BLaER1 treated with 17β-estradiol and CSF1 and Interleukin-3, amounts not matched to agents 10 nM and 100 nM (cell line): ENCODE measurements at regions not wholly inside any gene's neighbourhood (a gene's known extent, or its start where the extent isn't known, plus 50 kb on each side); places are given as distances from the start of the nearest gene placed in this dataset.

Source experiments
- H3K27ac ChIP-seq, 11 experiments: shearing (Covaris generic); formaldehyde crosslinking; 2 replicates each; pipeline ENCODE4 v1.8.1; 2022
- H3K27me3 ChIP-seq, 11 experiments: shearing (Covaris generic); formaldehyde crosslinking; 2 replicates each; pipeline ENCODE4 v1.8.1; 2022
- H3K36me3 ChIP-seq, 11 experiments: shearing (Covaris generic); formaldehyde crosslinking; 2 replicates each; pipeline ENCODE4 v1.8.1; 2022
- H3K4me1 ChIP-seq, 10 experiments: shearing (Covaris generic); formaldehyde crosslinking; 2 replicates each; pipeline ENCODE4 v1.8.1; 2022
- H3K4me2 ChIP-seq, 11 experiments: shearing (Covaris generic); formaldehyde crosslinking; 2 replicates each; pipeline ENCODE4 v1.8.1; 2022
- H3K4me3 ChIP-seq, 10 experiments: shearing (Covaris generic); formaldehyde crosslinking; 2 replicates each; pipeline ENCODE4 v1.8.1; 2022
- H3K9ac ChIP-seq, 11 experiments: shearing (Covaris generic); formaldehyde crosslinking; 2 replicates each; pipeline ENCODE4 v1.8.1; 2022
- H3K9me3 ChIP-seq, 11 experiments: shearing (Covaris generic); formaldehyde crosslinking; replicated peaks in 1 of 11; 2 replicates each; pipeline ENCODE4 v1.8.1; 2022
- H4K20me1 ChIP-seq, 11 experiments: shearing (Covaris generic); formaldehyde crosslinking; 2 replicates each; pipeline ENCODE4 v1.8.1; 2022
- Cebpa-rat ChIP-seq, 11 experiments: shearing (Covaris generic); IDR thresholded peaks; 2 replicates each; pipeline ENCODE4 v1.8.1; 2022

DNA sequence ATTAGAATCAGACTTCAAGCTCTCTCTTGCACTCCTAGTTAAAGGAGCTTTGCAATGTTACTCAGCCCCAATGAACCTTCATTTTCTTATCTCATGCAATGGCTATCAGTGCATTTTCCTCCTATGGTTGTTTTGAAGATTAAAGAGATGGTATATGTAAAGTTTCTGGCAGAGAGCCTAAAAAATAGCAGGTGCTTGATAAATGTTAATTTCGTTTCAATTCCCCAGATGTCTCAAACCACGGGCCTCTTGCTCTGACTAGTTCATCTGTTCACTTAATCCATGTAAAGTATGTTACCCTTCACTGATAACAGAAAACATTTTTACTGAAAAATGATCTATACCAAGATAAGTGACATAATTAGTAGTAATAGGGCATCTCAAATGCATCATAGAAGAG lies 735.4 kb upstream of the USP15 start:
- no peaks in the 10 kb centered on the region for H4K20me1 ChIP-seq
- H3K27ac ChIP-seq: no peak overlapping the region
- H3K9me3 ChIP-seq: no peaks in the 10 kb centered on the region
- H3K4me3 ChIP-seq: no peak overlapping the region
- H3K9ac ChIP-seq: no peak overlapping the region
- TF ChIP-seq Cebpa-rat (IDR thresholded peaks at IDR 0.05): no peak
- H3K27me3 ChIP-seq: no peaks in the 10 kb centered on the region
- peak overlapping the region in 1 of 11 experiments; percentile 11; a peak in 4 of 22 replicates for H3K4me2 ChIP-seq
- H3K36me3 ChIP-seq: no peaks in the 10 kb centered on the region
- peaks cover 0 to 7% (median 0%) of the 10 kb centered on the region in 10 experiments; a peak in 3 of 20 replicates for H3K4me1 ChIP-seq

DNA sequence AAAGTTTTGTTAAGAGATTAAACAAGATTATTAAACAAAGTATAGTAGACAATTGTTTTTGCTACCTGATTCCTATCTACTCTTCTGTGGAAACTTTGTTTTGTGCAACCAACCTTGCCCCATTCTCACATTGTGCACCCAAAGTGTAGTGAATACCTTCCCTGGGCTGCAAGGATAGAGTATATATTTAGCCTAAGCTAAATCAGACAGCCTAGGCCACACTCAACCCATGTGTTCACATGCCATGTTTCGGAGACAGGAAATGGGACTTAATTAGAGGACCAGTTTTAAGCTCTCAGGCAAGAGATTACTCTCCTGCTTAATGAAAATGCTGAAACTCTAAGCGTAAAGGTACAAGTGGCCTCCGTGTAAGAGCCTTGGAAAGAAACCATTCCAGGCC lies 734.9 kb upstream of the USP15 start:
- TF ChIP-seq Cebpa-rat (IDR thresholded peaks at IDR 0.05): no peak
- Histone ChIP-seq H3K4me3 (no peak overlapping the region), H3K4me2 (no peak overlapping the region), H3K4me1 (peaks cover 0 to 7% (median 0%) of the 10 kb centered on the region in 10 experiments; a peak in 3 of 20 replicates), H3K9ac (no peak overlapping the region), H3K9me3 (no peaks in the 10 kb centered on the region), H3K36me3 (no peaks in the 10 kb centered on the region), H3K27ac (no peak overlapping the region), H3K27me3 (no peaks in the 10 kb centered on the region), H4K20me1 (no peaks in the 10 kb centered on the region)

DNA sequence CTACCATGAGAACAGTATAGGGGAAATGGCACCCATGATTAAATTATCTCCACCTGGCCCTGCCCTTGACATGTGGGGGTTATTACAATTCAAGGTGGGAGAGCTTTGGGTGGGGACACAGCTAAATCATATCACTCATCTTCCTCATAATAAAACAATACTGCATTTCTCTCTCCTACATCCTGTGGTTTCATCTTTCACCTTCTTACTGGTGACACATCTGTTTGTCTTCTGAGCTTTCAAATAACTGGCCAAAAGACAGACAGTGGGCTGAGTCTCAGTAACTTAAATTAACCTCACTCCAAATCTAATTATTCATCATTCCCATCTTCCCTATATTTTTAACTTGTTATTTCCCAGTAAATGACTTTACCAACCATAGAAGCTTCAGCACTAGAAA lies 729.7 kb upstream of the USP15 start:
- H3K36me3 ChIP-seq: no peaks in the 10 kb centered on the region
- H3K4me3 ChIP-seq: no peak overlapping the region
- no peak overlapping the region for H3K27ac ChIP-seq
- H3K4me2 ChIP-seq: no peak overlapping the region
- H4K20me1 ChIP-seq: no peaks in the 10 kb centered on the region
- no peak for TF ChIP-seq Cebpa-rat (IDR thresholded peaks at IDR 0.05)
- H3K4me1 ChIP-seq: no peaks in the 10 kb centered on the region
- H3K27me3 ChIP-seq: no peaks in the 10 kb centered on the region
- H3K9me3 ChIP-seq: no peaks in the 10 kb centered on the region
- no peak overlapping the region for H3K9ac ChIP-seq

DNA sequence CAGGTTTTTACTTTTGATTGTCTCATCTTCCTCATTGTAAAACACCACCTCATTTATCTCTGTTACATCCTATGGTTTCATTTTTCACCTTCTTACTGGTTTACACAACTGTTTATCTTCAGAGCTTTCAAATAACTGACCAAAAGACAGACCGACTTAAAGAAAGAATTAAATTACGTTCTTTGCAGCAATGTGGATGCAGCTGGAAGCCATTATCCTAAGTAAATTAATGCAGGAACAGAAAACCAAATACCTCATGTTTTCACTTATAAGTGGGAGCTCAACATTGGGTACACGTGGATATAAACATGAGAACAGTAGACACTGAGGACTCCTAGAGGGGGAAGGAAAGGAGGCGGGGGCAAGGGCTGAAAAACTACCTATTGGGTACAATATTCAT lies 729.0 kb upstream of the USP15 start:
- Histone ChIP-seq H3K36me3 (no peaks in the 10 kb centered on the region), H3K9ac (no peak overlapping the region), H3K4me3 (no peak overlapping the region), H3K4me1 (no peaks in the 10 kb centered on the region), H3K9me3 (no peaks in the 10 kb centered on the region), H4K20me1 (no peaks in the 10 kb centered on the region), H3K4me2 (no peak overlapping the region), H3K27me3 (no peaks in the 10 kb centered on the region), H3K27ac (no peak overlapping the region)
- no peak for TF ChIP-seq Cebpa-rat (IDR thresholded peaks at IDR 0.05)

DNA sequence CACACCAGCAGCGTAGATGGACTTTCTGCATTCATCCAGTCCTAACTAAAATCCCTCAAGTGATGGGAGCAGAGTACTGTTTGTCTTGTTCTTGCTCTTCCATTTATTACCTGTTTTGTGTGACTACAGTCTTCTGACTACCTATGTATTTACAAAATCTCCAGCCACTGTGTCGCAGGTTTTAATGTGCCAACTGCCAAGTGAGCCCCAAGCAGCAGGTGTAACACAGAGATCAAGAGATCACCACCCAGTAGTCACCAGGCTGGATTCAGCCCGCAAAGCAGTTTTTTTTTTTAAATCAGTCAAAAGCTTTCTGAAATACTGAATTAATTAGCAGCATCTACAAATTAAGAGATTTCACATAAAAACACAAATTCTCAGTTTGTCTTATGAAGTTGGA lies 724.1 kb upstream of the USP15 start:
- no peak overlapping the region for H3K4me2 ChIP-seq
- no peaks in the 10 kb centered on the region for H4K20me1 ChIP-seq
- H3K9ac ChIP-seq: no peak overlapping the region
- no peaks in the 10 kb centered on the region for H3K27me3 ChIP-seq
- H3K27ac ChIP-seq: no peak overlapping the region
- no peak for TF ChIP-seq Cebpa-rat (IDR thresholded peaks at IDR 0.05)
- no peak overlapping the region for H3K4me3 ChIP-seq
- no peaks in the 10 kb centered on the region for H3K4me1 ChIP-seq
- no peaks in the 10 kb centered on the region for H3K9me3 ChIP-seq
- H3K36me3 ChIP-seq: no peaks in the 10 kb centered on the region

DNA sequence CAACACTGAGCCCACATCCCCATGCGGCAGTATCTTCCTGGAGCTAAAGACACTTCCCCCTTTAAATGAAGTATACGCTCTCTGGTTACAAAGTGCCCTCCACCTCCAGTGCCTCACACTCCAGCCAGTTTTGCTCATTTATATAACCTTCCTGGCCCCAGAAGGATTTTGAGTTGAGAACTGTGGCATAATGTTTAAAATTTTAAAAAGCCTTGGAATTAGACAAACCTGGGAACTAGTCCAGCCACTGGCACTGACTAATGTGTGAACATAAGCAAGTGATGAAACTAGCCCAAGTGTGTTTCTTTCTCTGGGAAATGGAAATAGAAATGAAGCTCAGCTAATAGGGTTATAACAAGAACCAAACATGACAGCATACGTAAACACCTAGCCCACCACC lies 723.7 kb upstream of the USP15 start:
- H3K4me1 ChIP-seq: no peaks in the 10 kb centered on the region
- no peaks in the 10 kb centered on the region for H4K20me1 ChIP-seq
- no peaks in the 10 kb centered on the region for H3K27me3 ChIP-seq
- TF ChIP-seq Cebpa-rat (IDR thresholded peaks at IDR 0.05): no peak
- no peak overlapping the region for H3K9ac ChIP-seq
- H3K4me2 ChIP-seq: no peak overlapping the region
- no peak overlapping the region for H3K4me3 ChIP-seq
- H3K36me3 ChIP-seq: no peaks in the 10 kb centered on the region
- H3K27ac ChIP-seq: no peak overlapping the region
- H3K9me3 ChIP-seq: no peaks in the 10 kb centered on the region

DNA sequence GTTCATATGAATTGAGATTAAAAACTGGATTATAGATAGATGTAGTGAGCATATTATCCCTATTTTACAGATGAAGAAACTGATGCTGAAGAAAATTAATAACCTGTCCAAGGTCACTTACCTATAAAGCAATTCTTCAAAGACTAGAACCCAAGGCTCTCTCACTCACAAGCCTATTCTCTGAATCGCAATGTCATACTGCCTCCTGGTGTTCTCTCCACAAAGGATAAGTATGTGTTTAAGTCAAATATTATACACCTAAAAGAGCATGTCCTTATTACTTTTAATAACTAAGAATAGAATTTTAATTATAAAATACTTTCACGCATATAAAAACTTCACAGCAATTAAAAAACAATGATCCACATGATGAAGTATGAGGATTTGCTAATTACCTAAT lies 721.3 kb upstream of the USP15 start:
- Histone ChIP-seq H3K27ac (no peak overlapping the region), H3K4me3 (no peak overlapping the region), H3K36me3 (no peaks in the 10 kb centered on the region), H3K27me3 (no peaks in the 10 kb centered on the region), H4K20me1 (no peaks in the 10 kb centered on the region), H3K9ac (no peak overlapping the region), H3K4me2 (no peak overlapping the region), H3K9me3 (no peaks in the 10 kb centered on the region), H3K4me1 (no peaks in the 10 kb centered on the region)
- TF ChIP-seq Cebpa-rat (IDR thresholded peaks at IDR 0.05): no peak

DNA sequence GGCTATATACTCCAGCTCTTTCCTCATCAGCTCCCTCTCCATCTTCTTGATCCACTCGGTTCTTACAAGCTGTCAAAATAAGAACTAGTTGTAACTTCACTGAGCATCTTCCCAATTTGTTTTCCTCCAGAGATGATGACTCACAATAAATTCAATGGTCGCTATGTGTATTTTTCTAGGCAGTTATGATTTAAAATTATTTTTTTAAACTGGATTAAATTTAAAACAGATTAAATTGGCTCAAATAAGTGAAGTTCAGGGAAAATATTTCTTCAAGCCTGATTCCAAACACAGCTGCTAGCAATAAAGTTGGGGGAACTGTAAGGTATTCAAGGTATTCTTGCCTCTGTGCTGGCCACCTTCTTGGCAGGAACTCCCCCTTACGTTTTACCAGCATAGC lies 717.7 kb upstream of the USP15 start:
- Histone ChIP-seq H3K4me3 (no peak overlapping the region), H3K9me3 (no peaks in the 10 kb centered on the region), H3K4me2 (no peak overlapping the region), H3K27me3 (no peaks in the 10 kb centered on the region), H4K20me1 (no peaks in the 10 kb centered on the region), H3K27ac (no peak overlapping the region), H3K36me3 (no peaks in the 10 kb centered on the region), H3K9ac (no peak overlapping the region), H3K4me1 (no peaks in the 10 kb centered on the region)
- no peak for TF ChIP-seq Cebpa-rat (IDR thresholded peaks at IDR 0.05)

DNA sequence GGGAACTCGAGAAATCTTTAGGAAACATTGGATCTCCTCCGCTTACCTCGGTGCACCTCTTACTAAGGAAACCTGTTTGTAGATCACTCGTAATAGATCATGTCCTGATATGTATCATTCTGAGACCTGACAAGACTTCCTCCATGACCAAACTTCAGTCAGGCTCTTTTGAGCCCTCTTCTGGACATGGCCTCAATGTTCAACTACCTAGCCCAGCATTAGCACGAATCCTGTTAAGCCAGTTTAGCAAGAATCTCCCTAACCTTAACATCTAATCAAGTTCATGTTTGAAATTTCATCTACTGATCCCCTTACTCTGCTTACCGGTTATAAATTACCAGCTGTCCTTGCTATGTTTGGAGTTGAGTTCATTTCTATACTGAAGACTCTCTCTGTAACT lies 713.9 kb upstream of the USP15 start:
- Histone ChIP-seq H3K4me1 (no peaks in the 10 kb centered on the region), H3K36me3 (no peaks in the 10 kb centered on the region), H3K27ac (no peak overlapping the region), H3K9me3 (no peaks in the 10 kb centered on the region), H4K20me1 (no peaks in the 10 kb centered on the region), H3K27me3 (no peaks in the 10 kb centered on the region), H3K4me3 (no peak overlapping the region), H3K4me2 (no peak overlapping the region), H3K9ac (no peak overlapping the region)
- TF ChIP-seq Cebpa-rat (IDR thresholded peaks at IDR 0.05): no peak

DNA sequence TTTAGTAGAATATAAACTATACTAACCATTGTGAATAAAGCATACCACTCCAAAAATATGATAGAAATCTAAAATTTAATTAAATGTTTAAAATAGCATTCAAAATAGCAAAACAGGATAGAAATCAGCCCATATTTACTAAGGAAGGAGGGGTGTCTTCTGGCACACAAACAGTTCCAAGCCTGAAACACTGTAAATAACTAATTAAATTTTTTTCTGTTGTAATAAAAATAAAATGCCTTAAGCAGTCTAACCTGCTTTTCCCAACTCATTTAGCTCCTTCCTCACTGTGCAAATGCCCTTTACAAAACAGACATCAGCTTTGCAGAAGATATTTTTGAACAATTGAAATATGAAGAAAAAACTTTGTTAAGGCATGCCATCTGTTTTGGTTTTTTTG lies 707.1 kb upstream of the USP15 start:
- Histone ChIP-seq H3K4me1 (no peaks in the 10 kb centered on the region), H3K9ac (no peak overlapping the region), H4K20me1 (no peaks in the 10 kb centered on the region), H3K4me3 (no peak overlapping the region), H3K27me3 (no peaks in the 10 kb centered on the region), H3K27ac (no peak overlapping the region), H3K9me3 (no peaks in the 10 kb centered on the region), H3K36me3 (no peaks in the 10 kb centered on the region), H3K4me2 (no peak overlapping the region)
- TF ChIP-seq Cebpa-rat (IDR thresholded peaks at IDR 0.05): no peak
